SU-DHL-6 (cell line): ENCODE measurements at regions not wholly inside any gene's neighbourhood (a gene's known extent, or its start where the extent isn't known, plus 50 kb on each side); places are given as distances from the start of the nearest gene placed in this dataset.

Experiments
- CTCF ChIP-seq: fragments of 200-600 bp; sonication (generic); IDR thresholded peaks from one replicate; pipeline ENCODE4 v1.5.1; 2017; ENCODE audit warnings: antibody characterized with exemption, mild to moderate bottlenecking, low read length, moderate library complexity; ENCODE audit not compliant: insufficient read depth, poor library complexity, severe bottlenecking
- EZH2phosphoT487 ChIP-seq: fragments of 200-600 bp; sonication (generic), shearing (Covaris generic); conservative IDR thresholded peaks from 2 replicates; pipeline ENCODE4 v1.6.1; 2018; ENCODE audit warnings: mild to moderate bottlenecking, antibody characterized with exemption, low read length, moderate library complexity, mixed read lengths

- no peak for TF ChIP-seq CTCF
- no peak for TF ChIP-seq EZH2phosphoT487
Observed at GRCh38 chr19:23507446-23507845, 112.2 kb upstream of the ZNF91 start.
